Right lobe of liver (tissue), 4 donors: ENCODE measurements at regions not wholly inside any gene's neighbourhood (a gene's known extent, or its start where the extent isn't known, plus 50 kb on each side); places are given as distances from the start of the nearest gene placed in this dataset.

ENCODE experiments used
- CTCF ChIP-seq, 4 donors: fragments of 200-600 bp in 3 of 4; fragments of 450-650 bp in 1 of 4; IDR thresholded peaks; one replicate each; pipeline versions ENCODE4 v1.5.1 to v1.8.0; 2016 to 2022; ENCODE audit warnings: antibody characterized with exemption in 4 of 4, mild to moderate bottlenecking in 2 of 4
- POLR2A ChIP-seq: fragments of 450-650 bp; IDR thresholded peaks from one replicate; pipeline ENCODE4 v1.6.1; 2017; ENCODE audit warnings: antibody characterized with exemption, mild to moderate bottlenecking
- donor health status: DM: no; HTN: no; CAD: no.
- donor health status: DM: no; HTN: no; CAD: no.
- donor health status: DM: no; HTN: yes; CAD: no.

GRCh38 chr5:155831491-155831890 is 495.5 kb upstream of the SGCD start:
- TF ChIP-seq CTCF (IDR thresholded peaks at IDR 0.05) = no peak
- no peak for TF ChIP-seq POLR2A
